ENCODE measurements at regions not wholly inside any gene's neighbourhood (a gene's known extent, or its start where the extent isn't known, plus 50 kb on each side); places are given as distances from the start of the nearest gene placed in this dataset.

DNA sequence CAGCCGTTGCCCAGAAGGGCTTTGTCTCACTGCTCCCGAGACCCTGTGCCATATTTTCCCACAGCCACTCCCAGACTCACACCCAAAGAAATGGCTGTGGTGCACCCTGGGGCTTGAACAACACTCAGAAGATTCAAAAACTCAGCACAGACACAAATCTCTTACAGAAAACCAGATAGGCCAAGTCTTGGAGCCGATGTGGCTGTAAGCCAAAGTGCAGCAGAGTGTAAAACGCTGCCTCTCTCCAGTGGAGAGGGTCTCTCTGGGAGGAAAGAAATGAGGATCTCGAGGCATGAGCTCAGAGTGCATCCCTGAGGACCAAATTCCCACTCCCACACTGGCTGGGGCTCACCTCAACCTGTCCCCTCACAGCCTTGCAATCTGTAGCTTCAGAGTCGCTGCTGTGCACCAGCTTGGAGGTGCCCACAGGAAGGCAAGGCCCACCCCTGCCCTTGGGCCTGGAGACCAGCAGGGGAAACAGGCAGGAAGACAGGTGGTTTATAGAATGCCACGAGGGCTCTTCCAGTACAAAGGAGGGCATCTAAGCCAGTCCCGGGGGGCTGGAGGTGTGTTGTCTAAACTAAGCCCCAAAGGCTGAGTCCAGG is 171.3 kb upstream of the AJAP1 start:
- TF ChIP-seq YY1 (IDR thresholded peaks at IDR 0.05; ENCODE audit: low read depth): no peak
- no peak for TF ChIP-seq CEBPB (IDR thresholded peaks at IDR 0.05)
- TF ChIP-seq EP300 (IDR thresholded peaks at IDR 0.05; ENCODE audit: borderline replicate concordance): no peak
- TF ChIP-seq, protein P1, sequence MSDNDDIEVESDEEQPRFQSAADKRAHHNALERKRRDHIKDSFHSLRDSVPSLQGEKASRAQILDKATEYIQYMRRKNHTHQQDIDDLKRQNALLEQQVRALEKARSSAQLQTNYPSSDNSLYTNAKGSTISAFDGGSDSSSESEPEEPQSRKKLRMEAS (IDR thresholded peaks at IDR 0.05): no peak
- no peak for TF ChIP-seq TAF1 (IDR thresholded peaks at IDR 0.05; ENCODE audit: low read depth)
- TF ChIP-seq, protein P2, sequence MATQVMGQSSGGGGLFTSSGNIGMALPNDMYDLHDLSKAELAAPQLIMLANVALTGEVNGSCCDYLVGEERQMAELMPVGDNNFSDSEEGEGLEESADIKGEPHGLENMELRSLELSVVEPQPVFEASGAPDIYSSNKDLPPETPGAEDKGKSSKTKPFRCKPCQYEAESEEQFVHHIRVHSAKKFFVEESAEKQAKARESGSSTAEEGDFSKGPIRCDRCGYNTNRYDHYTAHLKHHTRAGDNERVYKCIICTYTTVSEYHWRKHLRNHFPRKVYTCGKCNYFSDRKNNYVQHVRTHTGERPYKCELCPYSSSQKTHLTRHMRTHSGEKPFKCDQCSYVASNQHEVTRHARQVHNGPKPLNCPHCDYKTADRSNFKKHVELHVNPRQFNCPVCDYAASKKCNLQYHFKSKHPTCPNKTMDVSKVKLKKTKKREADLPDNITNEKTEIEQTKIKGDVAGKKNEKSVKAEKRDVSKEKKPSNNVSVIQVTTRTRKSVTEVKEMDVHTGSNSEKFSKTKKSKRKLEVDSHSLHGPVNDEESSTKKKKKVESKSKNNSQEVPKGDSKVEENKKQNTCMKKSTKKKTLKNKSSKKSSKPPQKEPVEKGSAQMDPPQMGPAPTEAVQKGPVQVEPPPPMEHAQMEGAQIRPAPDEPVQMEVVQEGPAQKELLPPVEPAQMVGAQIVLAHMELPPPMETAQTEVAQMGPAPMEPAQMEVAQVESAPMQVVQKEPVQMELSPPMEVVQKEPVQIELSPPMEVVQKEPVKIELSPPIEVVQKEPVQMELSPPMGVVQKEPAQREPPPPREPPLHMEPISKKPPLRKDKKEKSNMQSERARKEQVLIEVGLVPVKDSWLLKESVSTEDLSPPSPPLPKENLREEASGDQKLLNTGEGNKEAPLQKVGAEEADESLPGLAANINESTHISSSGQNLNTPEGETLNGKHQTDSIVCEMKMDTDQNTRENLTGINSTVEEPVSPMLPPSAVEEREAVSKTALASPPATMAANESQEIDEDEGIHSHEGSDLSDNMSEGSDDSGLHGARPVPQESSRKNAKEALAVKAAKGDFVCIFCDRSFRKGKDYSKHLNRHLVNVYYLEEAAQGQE (IDR thresholded peaks at IDR 0.05; ENCODE audit: low read depth): no peak
- no peak for TF ChIP-seq ZBTB7A (IDR thresholded peaks at IDR 0.05; ENCODE audit: low read depth)
- TF ChIP-seq NFIC (IDR thresholded peaks at IDR 0.05): no peak
- TF ChIP-seq, protein P3, sequence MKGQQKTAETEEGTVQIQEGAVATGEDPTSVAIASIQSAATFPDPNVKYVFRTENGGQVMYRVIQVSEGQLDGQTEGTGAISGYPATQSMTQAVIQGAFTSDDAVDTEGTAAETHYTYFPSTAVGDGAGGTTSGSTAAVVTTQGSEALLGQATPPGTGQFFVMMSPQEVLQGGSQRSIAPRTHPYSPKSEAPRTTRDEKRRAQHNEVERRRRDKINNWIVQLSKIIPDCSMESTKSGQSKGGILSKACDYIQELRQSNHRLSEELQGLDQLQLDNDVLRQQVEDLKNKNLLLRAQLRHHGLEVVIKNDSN (IDR thresholded peaks at IDR 0.05): no peak

Measured in Ishikawa (cell line).